AG04450 (cell line): ENCODE measurements at regions not wholly inside any gene's neighbourhood (a gene's known extent, or its start where the extent isn't known, plus 50 kb on each side); places are given as distances from the start of the nearest gene placed in this dataset.

Experiments
- CTCF ChIA-PET: fragments of 300-600, 350-600 bp; formaldehyde crosslinking; extraction: SDS; loops from one replicate; lab custom pipeline; 2022; ENCODE audit warnings: antibody characterized with exemption, inconsistent platforms; lab: Charles Lee
- POLR2A ChIA-PET: fragments of 350-600 bp; formaldehyde crosslinking; extraction: SDS; loops from one replicate; lab custom pipeline; 2021; ENCODE audit warnings: antibody characterized with exemption, inconsistent platforms; lab: Yijun Ruan, JAX
- DNase-seq: peaks from one replicate; pipeline ENCODE4 v3.0.0-alpha.2; 2011; ENCODE audit warnings: low read depth, low spot score
- H3K27ac ChIP-seq: one replicate; pipeline ENCODE4 v1.5.1; 2012; ENCODE audit warnings: low read depth, low read length, control low read depth
- H3K27me3 ChIP-seq: one replicate; pipeline ENCODE4 v1.6.0; 2012; ENCODE audit warnings: low read length; ENCODE audit not compliant: control insufficient read depth, insufficient read depth
- H3K4me3 ChIP-seq: 2 replicates; pipeline ENCODE4 v1.5.1; 2011; ENCODE audit warnings: mild to moderate bottlenecking, low read depth, low read length, control low read depth
- H3K9me3 ChIP-seq: 2 replicates; pipeline ENCODE4 v1.5.1; 2012; ENCODE audit warnings: low read length; ENCODE audit not compliant: control insufficient read depth, insufficient read depth
- CTCF ChIP-seq: IDR thresholded peaks from 2 replicates; pipeline ENCODE4 v1.5.1; 2011; ENCODE audit warnings: low read depth, low read length, control low read depth, inconsistent platforms

- H3K4me3 ChIP-seq = no peak overlapping the region
- no peak for TF ChIP-seq CTCF
- ChIA-PET POLR2A (no interaction called here), CTCF (no interaction called here)
- H3K9me3 ChIP-seq = no peaks in the 10 kb centered on the region
- peaks cover 3% of the 10 kb centered on the region for H3K27me3 ChIP-seq
- no peak for DNase-seq
- H3K27ac ChIP-seq = no peak overlapping the region
Observed at GRCh38 chr10:62870866-62871265, 54.7 kb upstream of the EGR2 start.

- Histone ChIP-seq H3K9me3 (no peaks in the 10 kb centered on the region), H3K27ac (no peak overlapping the region), H3K27me3 (peaks cover 3% of the 10 kb centered on the region), H3K4me3 (no peak overlapping the region)
- no peak for DNase-seq
- TF ChIP-seq CTCF = no peak
- ChIA-PET POLR2A (no interaction called here), CTCF (no interaction called here)
Observed at GRCh38 chr10:62869958-62870357, 53.8 kb upstream of the EGR2 start.

DNA sequence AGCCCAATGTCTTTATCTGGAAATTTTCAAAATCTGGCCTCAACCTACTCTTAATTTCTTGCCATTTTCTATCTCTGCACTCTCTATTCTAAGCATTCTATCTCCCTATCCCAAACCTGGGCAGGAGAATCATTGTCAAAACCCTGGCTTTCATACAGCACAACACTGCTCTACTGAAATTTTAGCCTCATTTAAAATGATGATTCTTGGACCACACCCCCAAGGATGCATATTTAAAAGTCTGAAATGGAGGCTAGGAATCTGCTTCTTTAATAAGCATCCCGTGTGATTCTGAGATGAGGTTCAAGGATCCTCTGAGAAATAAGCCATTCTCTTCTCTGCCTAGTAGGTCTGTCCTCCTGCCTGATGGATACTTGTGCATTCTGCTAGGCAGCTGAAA is 50.8 kb upstream of the EGR2 start:
- Histone ChIP-seq H3K9me3 (no peaks in the 10 kb centered on the region), H3K27me3 (peaks cover 3% of the 10 kb centered on the region), H3K4me3 (no peak overlapping the region), H3K27ac (no peak overlapping the region)
- ChIA-PET CTCF (no interaction called here), POLR2A (no interaction called here)
- DNase-seq = no peak
- TF ChIP-seq CTCF = no peak

- peaks cover 3% of the 10 kb centered on the region for H3K27me3 ChIP-seq
- no peak for DNase-seq
- no peak overlapping the region for H3K4me3 ChIP-seq
- CTCF ChIA-PET = no interaction called here
- no peak overlapping the region for H3K27ac ChIP-seq
- no peaks in the 10 kb centered on the region for H3K9me3 ChIP-seq
- TF ChIP-seq CTCF = no peak
- POLR2A ChIA-PET = no interaction called here
Observed at GRCh38 chr10:62866451-62866850, 50.3 kb upstream of the EGR2 start.
